ENCODE measurements at regions not wholly inside any gene's neighbourhood (a gene's known extent, or its start where the extent isn't known, plus 50 kb on each side); places are given as distances from the start of the nearest gene placed in this dataset.

- no peak for TF ChIP-seq CTCF (conservative IDR thresholded peaks at IDR 0.05)
- TF ChIP-seq EZH2 (IDR thresholded peaks at IDR 0.05; ENCODE audit: low read depth) = no peak
Observed at GRCh38 chr15:83352119-83352518, 67.7 kb upstream of the BNC1 start.

Data from PC-9 (cell line).